ENCODE measurements at regions not wholly inside any gene's neighbourhood (a gene's known extent, or its start where the extent isn't known, plus 50 kb on each side); places are given as distances from the start of the nearest gene placed in this dataset.

DNA sequence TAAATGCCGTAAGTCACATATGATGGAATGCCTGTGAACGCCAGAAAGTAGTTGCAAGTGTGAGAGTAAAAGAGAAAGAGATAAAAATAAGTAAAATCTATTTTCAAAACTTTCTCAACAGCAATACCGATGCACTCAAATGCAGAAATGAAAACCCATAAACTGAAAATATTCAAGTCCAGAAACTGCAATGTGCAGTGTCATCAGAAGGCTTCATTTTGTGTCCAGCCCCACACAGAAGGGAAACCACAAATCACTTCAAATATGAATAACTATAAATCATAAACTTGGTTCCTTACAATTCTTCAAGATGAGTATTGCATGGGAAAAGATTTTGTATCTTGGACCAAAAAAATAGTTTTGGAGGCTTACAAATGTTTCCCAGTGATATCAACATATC lies 375.2 kb upstream of the ANO5 start:
- TF ChIP-seq, protein P1, sequence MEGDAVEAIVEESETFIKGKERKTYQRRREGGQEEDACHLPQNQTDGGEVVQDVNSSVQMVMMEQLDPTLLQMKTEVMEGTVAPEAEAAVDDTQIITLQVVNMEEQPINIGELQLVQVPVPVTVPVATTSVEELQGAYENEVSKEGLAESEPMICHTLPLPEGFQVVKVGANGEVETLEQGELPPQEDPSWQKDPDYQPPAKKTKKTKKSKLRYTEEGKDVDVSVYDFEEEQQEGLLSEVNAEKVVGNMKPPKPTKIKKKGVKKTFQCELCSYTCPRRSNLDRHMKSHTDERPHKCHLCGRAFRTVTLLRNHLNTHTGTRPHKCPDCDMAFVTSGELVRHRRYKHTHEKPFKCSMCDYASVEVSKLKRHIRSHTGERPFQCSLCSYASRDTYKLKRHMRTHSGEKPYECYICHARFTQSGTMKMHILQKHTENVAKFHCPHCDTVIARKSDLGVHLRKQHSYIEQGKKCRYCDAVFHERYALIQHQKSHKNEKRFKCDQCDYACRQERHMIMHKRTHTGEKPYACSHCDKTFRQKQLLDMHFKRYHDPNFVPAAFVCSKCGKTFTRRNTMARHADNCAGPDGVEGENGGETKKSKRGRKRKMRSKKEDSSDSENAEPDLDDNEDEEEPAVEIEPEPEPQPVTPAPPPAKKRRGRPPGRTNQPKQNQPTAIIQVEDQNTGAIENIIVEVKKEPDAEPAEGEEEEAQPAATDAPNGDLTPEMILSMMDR (IDR thresholded peaks at IDR 0.05): no peak
- no peak for TF ChIP-seq POLR2AphosphoS5 (IDR thresholded peaks at IDR 0.05; ENCODE audit: insufficient read depth in 1 of 2, low read depth in 1 of 2)

Data from vagina (tissue), 2 donors.